Smooth muscle cell (in vitro differentiated cells): ENCODE measurements at regions not wholly inside any gene's neighbourhood (a gene's known extent, or its start where the extent isn't known, plus 50 kb on each side); places are given as distances from the start of the nearest gene placed in this dataset.

Experiments
- DNase-seq: peaks from one replicate; lab custom pipeline; 2025; ENCODE audit not compliant: unreplicated experiment; lab: John Stamatoyannopoulos, UW
- H2AFZ ChIP-seq: fragments of 200-600 bp; sonication (generic); 2 replicates; pipeline ENCODE4 v1.6.0; 2016; ENCODE audit warnings: antibody characterized with exemption, low read depth, mild to moderate bottlenecking
- H3F3A ChIP-seq: fragments of 200-600 bp; sonication (generic); 2 replicates; pipeline ENCODE4 v1.6.0; 2017; ENCODE audit warnings: antibody characterized with exemption, low read depth
- H3K27ac ChIP-seq: fragments of 200-600 bp; sonication (generic); 2 replicates; pipeline ENCODE4 v1.5.1; 2016; ENCODE audit warnings: low read depth, mild to moderate bottlenecking
- H3K27me3 ChIP-seq: fragments of 200-600 bp; sonication (generic); 2 replicates; pipeline ENCODE4 v1.6.1; 2016; ENCODE audit warnings: low read depth, mild to moderate bottlenecking
- H3K36me3 ChIP-seq: fragments of 200-600 bp; sonication (generic); 2 replicates; pipeline ENCODE4 v1.5.1; 2016; ENCODE audit warnings: low read depth
- H3K4me1 ChIP-seq: fragments of 200-600 bp; sonication (generic); 2 replicates; pipeline ENCODE4 v1.5.1; 2016; ENCODE audit warnings: low read depth
- H3K4me2 ChIP-seq: fragments of 200-600 bp; sonication (generic); 2 replicates; pipeline ENCODE4 v1.6.0; 2016; ENCODE audit warnings: mild to moderate bottlenecking
- H3K4me3 ChIP-seq: fragments of 200-600 bp; sonication (generic); 2 replicates; pipeline ENCODE4 v1.5.1; 2016; ENCODE audit warnings: mild to moderate bottlenecking
- H3K79me2 ChIP-seq: fragments of 200-600 bp; sonication (generic); 2 replicates; pipeline ENCODE4 v1.6.0; 2016; ENCODE audit warnings: low read depth, mild to moderate bottlenecking
- H3K9ac ChIP-seq: fragments of 200-600 bp; sonication (generic); 2 replicates; pipeline ENCODE4 v1.6.0; 2016; ENCODE audit warnings: low read depth
- H3K9me3 ChIP-seq: fragments of 200-600 bp; sonication (generic); replicated peaks from 2 replicates; pipeline ENCODE4 v1.5.1; 2016; ENCODE audit warnings: low read depth
- H4K20me1 ChIP-seq: fragments of 200-600 bp; sonication (generic); 2 replicates; pipeline ENCODE4 v1.6.0; 2016; ENCODE audit warnings: low read depth
- WGBS: methylation state at CpG from one replicate; pipeline ENCODE4 v1.1.7; 2016; ENCODE audit warnings: low lambda C conversion rate; 5-methylcytosine and 5-hydroxymethylcytosine counted together
- TF ChIP-seq, protein P1 (sequence below): fragments of 200-600 bp; sonication (generic); IDR thresholded peaks from 2 replicates; pipeline ENCODE4 v1.5.1; 2017; ENCODE audit warnings: borderline replicate concordance, mild to moderate bottlenecking, antibody characterized with exemption; ENCODE audit not compliant: insufficient read depth, poor library complexity, severe bottlenecking

- DNase-seq: no peak
- H3K27ac ChIP-seq: no peak overlapping the region
- TF ChIP-seq, protein P1, sequence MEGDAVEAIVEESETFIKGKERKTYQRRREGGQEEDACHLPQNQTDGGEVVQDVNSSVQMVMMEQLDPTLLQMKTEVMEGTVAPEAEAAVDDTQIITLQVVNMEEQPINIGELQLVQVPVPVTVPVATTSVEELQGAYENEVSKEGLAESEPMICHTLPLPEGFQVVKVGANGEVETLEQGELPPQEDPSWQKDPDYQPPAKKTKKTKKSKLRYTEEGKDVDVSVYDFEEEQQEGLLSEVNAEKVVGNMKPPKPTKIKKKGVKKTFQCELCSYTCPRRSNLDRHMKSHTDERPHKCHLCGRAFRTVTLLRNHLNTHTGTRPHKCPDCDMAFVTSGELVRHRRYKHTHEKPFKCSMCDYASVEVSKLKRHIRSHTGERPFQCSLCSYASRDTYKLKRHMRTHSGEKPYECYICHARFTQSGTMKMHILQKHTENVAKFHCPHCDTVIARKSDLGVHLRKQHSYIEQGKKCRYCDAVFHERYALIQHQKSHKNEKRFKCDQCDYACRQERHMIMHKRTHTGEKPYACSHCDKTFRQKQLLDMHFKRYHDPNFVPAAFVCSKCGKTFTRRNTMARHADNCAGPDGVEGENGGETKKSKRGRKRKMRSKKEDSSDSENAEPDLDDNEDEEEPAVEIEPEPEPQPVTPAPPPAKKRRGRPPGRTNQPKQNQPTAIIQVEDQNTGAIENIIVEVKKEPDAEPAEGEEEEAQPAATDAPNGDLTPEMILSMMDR: no peak
- no peaks in the 10 kb centered on the region for H3F3A ChIP-seq
- H3K36me3 ChIP-seq: no peaks in the 10 kb centered on the region
- H3K4me2 ChIP-seq: no peak overlapping the region
- H3K4me1 ChIP-seq: no peaks in the 10 kb centered on the region
- no peaks in the 10 kb centered on the region for H4K20me1 ChIP-seq
- no peaks in the 10 kb centered on the region for H3K27me3 ChIP-seq
- H3K9me3 ChIP-seq: no peaks in the 10 kb centered on the region
- H3K4me3 ChIP-seq: no peak overlapping the region
- H3K9ac ChIP-seq: no peak overlapping the region
- 63% methylated on average over 4 of the region's 4 CpGs for WGBS
- H3K79me2 ChIP-seq: no peaks in the 10 kb centered on the region
- no peak overlapping the region for H2AFZ ChIP-seq
These were observed 245.7 kb downstream of the RNF144B start for GRCh38 chr6:18632670-18633410.

DNA sequence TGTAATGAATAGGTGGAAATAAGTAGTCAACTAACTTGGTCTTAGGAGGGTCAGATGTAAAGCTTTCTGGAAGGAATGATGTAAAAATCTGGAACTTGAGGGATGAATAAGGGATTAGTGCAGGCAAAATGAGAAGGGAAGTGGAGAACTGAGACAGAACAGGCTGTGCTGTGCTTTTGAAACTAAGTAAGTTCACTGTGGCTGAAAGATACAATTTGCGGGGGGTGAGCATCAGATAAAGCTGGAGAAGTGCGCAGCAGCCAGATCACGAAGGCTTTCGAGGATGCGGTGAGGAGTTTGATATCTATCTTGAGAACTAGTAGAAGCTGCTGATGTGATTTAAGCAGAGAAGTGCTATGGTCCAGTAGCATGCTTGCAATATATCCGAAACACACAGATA is 247.8 kb downstream of the RNF144B start:
- no peaks in the 10 kb centered on the region for H4K20me1 ChIP-seq
- no peaks in the 10 kb centered on the region for H3K4me1 ChIP-seq
- WGBS: 73% methylated on average over 6 of the region's 6 CpGs
- DNase-seq: no peak
- no peak overlapping the region for H2AFZ ChIP-seq
- no peaks in the 10 kb centered on the region for H3K9me3 ChIP-seq
- H3K36me3 ChIP-seq: no peaks in the 10 kb centered on the region
- TF ChIP-seq, protein P1: no peak
- no peaks in the 10 kb centered on the region for H3F3A ChIP-seq
- no peak overlapping the region for H3K4me3 ChIP-seq
- H3K9ac ChIP-seq: no peak overlapping the region
- H3K27me3 ChIP-seq: no peaks in the 10 kb centered on the region
- H3K4me2 ChIP-seq: no peak overlapping the region
- H3K79me2 ChIP-seq: no peaks in the 10 kb centered on the region
- H3K27ac ChIP-seq: no peak overlapping the region

- DNase-seq: no peak
- Histone ChIP-seq H3K27me3 (no peaks in the 10 kb centered on the region), H3K4me1 (no peaks in the 10 kb centered on the region), H3K27ac (no peak overlapping the region), H3K9me3 (no peaks in the 10 kb centered on the region), H4K20me1 (no peaks in the 10 kb centered on the region), H3K9ac (no peak overlapping the region), H3K4me3 (no peak overlapping the region), H3F3A (no peaks in the 10 kb centered on the region), H3K4me2 (no peak overlapping the region), H2AFZ (no peak overlapping the region), H3K36me3 (no peaks in the 10 kb centered on the region), H3K79me2 (no peaks in the 10 kb centered on the region)
- TF ChIP-seq, protein P1: no peak
These were observed 253.0 kb downstream of the RNF144B start for GRCh38 chr6:18640134-18640533.

DNA sequence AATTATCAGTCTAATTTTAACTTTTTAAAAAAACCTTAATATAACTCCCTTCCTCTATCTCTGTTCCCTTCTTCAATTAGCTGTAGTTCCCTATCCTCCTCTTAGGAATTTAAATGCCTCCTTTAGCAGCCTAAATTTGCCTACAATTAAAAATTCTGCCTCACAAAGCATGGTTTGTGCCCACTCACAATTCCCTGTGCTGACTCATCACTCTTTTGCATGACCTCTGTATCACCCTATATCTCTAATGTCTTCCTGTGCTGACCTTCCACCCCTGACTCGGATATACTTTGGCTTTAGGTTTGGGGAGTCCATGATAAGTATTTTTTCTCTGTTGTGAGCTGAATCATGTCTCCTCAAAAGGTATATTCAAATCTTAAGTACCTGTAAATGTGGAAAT is 253.6 kb downstream of the RNF144B start:
- no peak overlapping the region for H3K4me3 ChIP-seq
- no peaks in the 10 kb centered on the region for H3K27me3 ChIP-seq
- no peaks in the 10 kb centered on the region for H3K79me2 ChIP-seq
- no peaks in the 10 kb centered on the region for H3K36me3 ChIP-seq
- DNase-seq: no peak
- H4K20me1 ChIP-seq: no peaks in the 10 kb centered on the region
- H3F3A ChIP-seq: no peaks in the 10 kb centered on the region
- H3K4me2 ChIP-seq: no peak overlapping the region
- TF ChIP-seq, protein P1: no peak
- no peak overlapping the region for H2AFZ ChIP-seq
- WGBS: 80% methylated on average over 1 of the region's 1 CpG
- H3K27ac ChIP-seq: no peak overlapping the region
- H3K4me1 ChIP-seq: no peaks in the 10 kb centered on the region
- no peaks in the 10 kb centered on the region for H3K9me3 ChIP-seq
- H3K9ac ChIP-seq: no peak overlapping the region
